ENCODE measurements at regions not wholly inside any gene's neighbourhood (a gene's known extent, or its start where the extent isn't known, plus 50 kb on each side); places are given as distances from the start of the nearest gene placed in this dataset.

GRCh38 chr1:48055876-48056764, 58.9 kb upstream of the TRABD2B start:
- no peak for DNase-seq (ENCODE audit: low read depth in 3 of 3)

GRCh38 chr1:48054232-48054631, 57.0 kb upstream of the TRABD2B start:
- no peak for DNase-seq (ENCODE audit: low read depth in 3 of 3)

GRCh38 chr1:48052923-48053291, 55.7 kb upstream of the TRABD2B start:
- no peak for DNase-seq (ENCODE audit: low read depth in 3 of 3)

- no peak for DNase-seq (ENCODE audit: low read depth in 3 of 3)
Measured at GRCh38 chr1:48051466-48052126, 54.4 kb upstream of the TRABD2B start.

GRCh38 chr1:48049823-48050535, 52.8 kb upstream of the TRABD2B start:
- no peak for DNase-seq (ENCODE audit: low read depth in 3 of 3)

GRCh38 chr1:48048980-48049379, 51.8 kb upstream of the TRABD2B start:
- no peak for DNase-seq (ENCODE audit: low read depth in 3 of 3)

- DNase-seq (ENCODE audit: low read depth in 3 of 3): no peak
Measured at GRCh38 chr1:48048064-48048463, 50.9 kb upstream of the TRABD2B start.

- DNase-seq (ENCODE audit: low read depth in 3 of 3): no peak
Measured at GRCh38 chr1:48047116-48047515, 49.9 kb upstream of the TRABD2B start.
